ENCODE measurements at regions not wholly inside any gene's neighbourhood (a gene's known extent, or its start where the extent isn't known, plus 50 kb on each side); places are given as distances from the start of the nearest gene placed in this dataset.
A peak's percentile ranks its signal among the peaks of the same experiment; 100 is the strongest.

DNA sequence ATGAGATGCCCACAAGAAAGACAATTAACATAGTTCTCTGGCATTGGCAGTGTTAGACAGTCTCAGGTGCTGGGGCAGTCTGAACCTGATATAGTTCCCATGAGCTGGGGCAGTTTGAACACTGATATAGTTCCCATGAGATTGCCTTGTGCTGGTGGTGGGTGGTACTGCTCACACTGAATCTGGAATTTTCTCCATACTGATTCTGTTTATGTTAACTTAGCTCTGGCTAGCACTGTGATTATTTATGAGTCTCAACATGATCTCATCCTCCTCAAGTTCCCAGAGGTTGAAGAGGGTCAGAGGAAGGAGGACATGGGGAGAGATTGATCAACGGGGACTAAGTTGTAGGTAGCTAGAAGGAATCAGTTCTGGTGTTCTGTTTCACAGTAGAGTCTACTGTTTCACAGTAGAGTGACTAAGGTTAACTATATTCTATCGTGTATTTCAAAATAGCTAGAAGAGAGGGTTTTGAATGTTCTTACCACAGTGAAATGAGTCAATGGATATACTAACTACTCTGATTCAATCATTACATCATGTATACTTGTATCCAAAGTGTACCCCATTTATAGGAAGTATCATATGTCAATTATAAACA, 379.9 kb downstream of the ADAM29 start:
- CTCF ChIA-PET = no interaction called here
- H3K27ac Mint-ChIP-seq = peak overlapping the region; percentile 55; the same call in 1 of the 2 replicates
- H3K4me3 Mint-ChIP-seq = no peak overlapping the region
- no peaks in the 10 kb centered on the region for H3K27me3 Mint-ChIP-seq (ENCODE audit: low read depth)
- no peaks in the 10 kb centered on the region for H3K9me3 Mint-ChIP-seq
- H3K36me3 Mint-ChIP-seq = no peaks in the 10 kb centered on the region
- no peaks in the 10 kb centered on the region for H3K4me1 Mint-ChIP-seq
- TF ChIP-seq GABPB1 (CRISPR knock-in tag; IDR thresholded peaks at IDR 0.05) = no peak
- TF ChIP-seq, protein P1, sequence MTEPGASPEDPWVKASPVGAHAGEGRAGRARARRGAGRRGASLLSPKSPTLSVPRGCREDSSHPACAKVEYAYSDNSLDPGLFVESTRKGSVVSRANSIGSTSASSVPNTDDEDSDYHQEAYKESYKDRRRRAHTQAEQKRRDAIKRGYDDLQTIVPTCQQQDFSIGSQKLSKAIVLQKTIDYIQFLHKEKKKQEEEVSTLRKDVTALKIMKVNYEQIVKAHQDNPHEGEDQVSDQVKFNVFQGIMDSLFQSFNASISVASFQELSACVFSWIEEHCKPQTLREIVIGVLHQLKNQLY (CRISPR knock-in tag; IDR thresholded peaks at IDR 0.05) = no peak
- TF ChIP-seq MYBL2 (CRISPR knock-in tag; IDR thresholded peaks at IDR 0.05) = no peak
- no peak for TF ChIP-seq OVOL2 (CRISPR knock-in tag; IDR thresholded peaks at IDR 0.05; ENCODE audit: borderline replicate concordance)
- no peak for TF ChIP-seq NFATC4 (CRISPR knock-in tag; IDR thresholded peaks at IDR 0.05)
- TF ChIP-seq, protein P2, sequence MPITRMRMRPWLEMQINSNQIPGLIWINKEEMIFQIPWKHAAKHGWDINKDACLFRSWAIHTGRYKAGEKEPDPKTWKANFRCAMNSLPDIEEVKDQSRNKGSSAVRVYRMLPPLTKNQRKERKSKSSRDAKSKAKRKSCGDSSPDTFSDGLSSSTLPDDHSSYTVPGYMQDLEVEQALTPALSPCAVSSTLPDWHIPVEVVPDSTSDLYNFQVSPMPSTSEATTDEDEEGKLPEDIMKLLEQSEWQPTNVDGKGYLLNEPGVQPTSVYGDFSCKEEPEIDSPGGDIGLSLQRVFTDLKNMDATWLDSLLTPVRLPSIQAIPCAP (CRISPR knock-in tag; IDR thresholded peaks at IDR 0.05) = no peak
- no peak for TF ChIP-seq ZNF219 (CRISPR knock-in tag; IDR thresholded peaks at IDR 0.05; ENCODE audit: borderline replicate concordance)
- TF ChIP-seq, protein P3, sequence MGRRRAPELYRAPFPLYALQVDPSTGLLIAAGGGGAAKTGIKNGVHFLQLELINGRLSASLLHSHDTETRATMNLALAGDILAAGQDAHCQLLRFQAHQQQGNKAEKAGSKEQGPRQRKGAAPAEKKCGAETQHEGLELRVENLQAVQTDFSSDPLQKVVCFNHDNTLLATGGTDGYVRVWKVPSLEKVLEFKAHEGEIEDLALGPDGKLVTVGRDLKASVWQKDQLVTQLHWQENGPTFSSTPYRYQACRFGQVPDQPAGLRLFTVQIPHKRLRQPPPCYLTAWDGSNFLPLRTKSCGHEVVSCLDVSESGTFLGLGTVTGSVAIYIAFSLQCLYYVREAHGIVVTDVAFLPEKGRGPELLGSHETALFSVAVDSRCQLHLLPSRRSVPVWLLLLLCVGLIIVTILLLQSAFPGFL (CRISPR knock-in tag; IDR thresholded peaks at IDR 0.05; ENCODE audit: borderline replicate concordance) = no peak
- TF ChIP-seq, protein P4, sequence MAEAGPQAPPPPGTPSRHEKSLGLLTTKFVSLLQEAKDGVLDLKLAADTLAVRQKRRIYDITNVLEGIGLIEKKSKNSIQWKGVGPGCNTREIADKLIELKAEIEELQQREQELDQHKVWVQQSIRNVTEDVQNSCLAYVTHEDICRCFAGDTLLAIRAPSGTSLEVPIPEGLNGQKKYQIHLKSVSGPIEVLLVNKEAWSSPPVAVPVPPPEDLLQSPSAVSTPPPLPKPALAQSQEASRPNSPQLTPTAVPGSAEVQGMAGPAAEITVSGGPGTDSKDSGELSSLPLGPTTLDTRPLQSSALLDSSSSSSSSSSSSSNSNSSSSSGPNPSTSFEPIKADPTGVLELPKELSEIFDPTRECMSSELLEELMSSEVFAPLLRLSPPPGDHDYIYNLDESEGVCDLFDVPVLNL (CRISPR knock-in tag; IDR thresholded peaks at IDR 0.05; ENCODE audit: borderline replicate concordance, low read depth) = no peak
- TF ChIP-seq ZNF121 (CRISPR knock-in tag; IDR thresholded peaks at IDR 0.05) = no peak
- no peak for TF ChIP-seq FOXP1 (CRISPR knock-in tag; IDR thresholded peaks at IDR 0.05; ENCODE audit: borderline replicate concordance)
- TF ChIP-seq, protein P5, sequence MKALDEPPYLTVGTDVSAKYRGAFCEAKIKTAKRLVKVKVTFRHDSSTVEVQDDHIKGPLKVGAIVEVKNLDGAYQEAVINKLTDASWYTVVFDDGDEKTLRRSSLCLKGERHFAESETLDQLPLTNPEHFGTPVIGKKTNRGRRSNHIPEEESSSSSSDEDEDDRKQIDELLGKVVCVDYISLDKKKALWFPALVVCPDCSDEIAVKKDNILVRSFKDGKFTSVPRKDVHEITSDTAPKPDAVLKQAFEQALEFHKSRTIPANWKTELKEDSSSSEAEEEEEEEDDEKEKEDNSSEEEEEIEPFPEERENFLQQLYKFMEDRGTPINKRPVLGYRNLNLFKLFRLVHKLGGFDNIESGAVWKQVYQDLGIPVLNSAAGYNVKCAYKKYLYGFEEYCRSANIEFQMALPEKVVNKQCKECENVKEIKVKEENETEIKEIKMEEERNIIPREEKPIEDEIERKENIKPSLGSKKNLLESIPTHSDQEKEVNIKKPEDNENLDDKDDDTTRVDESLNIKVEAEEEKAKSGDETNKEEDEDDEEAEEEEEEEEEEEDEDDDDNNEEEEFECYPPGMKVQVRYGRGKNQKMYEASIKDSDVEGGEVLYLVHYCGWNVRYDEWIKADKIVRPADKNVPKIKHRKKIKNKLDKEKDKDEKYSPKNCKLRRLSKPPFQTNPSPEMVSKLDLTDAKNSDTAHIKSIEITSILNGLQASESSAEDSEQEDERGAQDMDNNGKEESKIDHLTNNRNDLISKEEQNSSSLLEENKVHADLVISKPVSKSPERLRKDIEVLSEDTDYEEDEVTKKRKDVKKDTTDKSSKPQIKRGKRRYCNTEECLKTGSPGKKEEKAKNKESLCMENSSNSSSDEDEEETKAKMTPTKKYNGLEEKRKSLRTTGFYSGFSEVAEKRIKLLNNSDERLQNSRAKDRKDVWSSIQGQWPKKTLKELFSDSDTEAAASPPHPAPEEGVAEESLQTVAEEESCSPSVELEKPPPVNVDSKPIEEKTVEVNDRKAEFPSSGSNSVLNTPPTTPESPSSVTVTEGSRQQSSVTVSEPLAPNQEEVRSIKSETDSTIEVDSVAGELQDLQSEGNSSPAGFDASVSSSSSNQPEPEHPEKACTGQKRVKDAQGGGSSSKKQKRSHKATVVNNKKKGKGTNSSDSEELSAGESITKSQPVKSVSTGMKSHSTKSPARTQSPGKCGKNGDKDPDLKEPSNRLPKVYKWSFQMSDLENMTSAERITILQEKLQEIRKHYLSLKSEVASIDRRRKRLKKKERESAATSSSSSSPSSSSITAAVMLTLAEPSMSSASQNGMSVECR (CRISPR knock-in tag; IDR thresholded peaks at IDR 0.05; ENCODE audit: borderline replicate concordance) = no peak
- TF ChIP-seq, protein P6, sequence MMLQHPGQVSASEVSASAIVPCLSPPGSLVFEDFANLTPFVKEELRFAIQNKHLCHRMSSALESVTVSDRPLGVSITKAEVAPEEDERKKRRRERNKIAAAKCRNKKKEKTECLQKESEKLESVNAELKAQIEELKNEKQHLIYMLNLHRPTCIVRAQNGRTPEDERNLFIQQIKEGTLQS (CRISPR knock-in tag; conservative IDR thresholded peaks at IDR 0.05) = no peak
- TF ChIP-seq NR1H2 (CRISPR knock-in tag; IDR thresholded peaks at IDR 0.05) = no peak
- ATAC-seq (no peak; the same call in 1 of the 2 replicates), DNase-seq (ENCODE audit: low spot score) (no peak)
- POLR2A ChIA-PET = no interaction called here

DNA sequence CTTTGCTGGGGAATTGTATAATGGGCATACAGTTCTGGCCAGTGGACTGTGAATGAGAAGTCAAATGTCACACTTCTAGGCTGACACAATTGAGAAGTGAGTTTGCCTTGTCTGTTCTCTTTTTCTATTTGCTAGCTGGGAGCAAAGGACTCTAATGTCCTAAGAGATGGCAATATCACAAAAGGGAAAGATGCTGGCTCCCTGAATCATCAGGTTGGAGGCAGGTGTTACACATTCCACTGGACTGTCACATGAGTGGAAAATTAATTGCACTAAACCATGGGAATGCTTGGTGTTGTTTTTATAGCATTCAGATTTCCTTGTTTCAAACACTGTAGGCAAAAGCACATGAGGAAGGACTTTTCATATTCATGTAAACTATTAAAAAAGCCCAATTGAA, 388.3 kb downstream of the ADAM29 start:
- POLR2A ChIA-PET = no interaction called here
- CTCF ChIA-PET = no interaction called here
- no peaks in the 10 kb centered on the region for H3K36me3 Mint-ChIP-seq
- TF ChIP-seq, protein P7, sequence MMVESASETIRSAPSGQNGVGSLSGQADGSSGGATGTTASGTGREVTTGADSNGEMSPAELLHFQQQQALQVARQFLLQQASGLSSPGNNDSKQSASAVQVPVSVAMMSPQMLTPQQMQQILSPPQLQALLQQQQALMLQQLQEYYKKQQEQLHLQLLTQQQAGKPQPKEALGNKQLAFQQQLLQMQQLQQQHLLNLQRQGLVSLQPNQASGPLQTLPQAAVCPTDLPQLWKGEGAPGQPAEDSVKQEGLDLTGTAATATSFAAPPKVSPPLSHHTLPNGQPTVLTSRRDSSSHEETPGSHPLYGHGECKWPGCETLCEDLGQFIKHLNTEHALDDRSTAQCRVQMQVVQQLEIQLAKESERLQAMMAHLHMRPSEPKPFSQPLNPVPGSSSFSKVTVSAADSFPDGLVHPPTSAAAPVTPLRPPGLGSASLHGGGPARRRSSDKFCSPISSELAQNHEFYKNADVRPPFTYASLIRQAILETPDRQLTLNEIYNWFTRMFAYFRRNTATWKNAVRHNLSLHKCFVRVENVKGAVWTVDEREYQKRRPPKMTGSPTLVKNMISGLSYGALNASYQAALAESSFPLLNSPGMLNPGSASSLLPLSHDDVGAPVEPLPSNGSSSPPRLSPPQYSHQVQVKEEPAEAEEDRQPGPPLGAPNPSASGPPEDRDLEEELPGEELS (CRISPR knock-in tag; IDR thresholded peaks at IDR 0.05) = no peak
- TF ChIP-seq, protein P8, sequence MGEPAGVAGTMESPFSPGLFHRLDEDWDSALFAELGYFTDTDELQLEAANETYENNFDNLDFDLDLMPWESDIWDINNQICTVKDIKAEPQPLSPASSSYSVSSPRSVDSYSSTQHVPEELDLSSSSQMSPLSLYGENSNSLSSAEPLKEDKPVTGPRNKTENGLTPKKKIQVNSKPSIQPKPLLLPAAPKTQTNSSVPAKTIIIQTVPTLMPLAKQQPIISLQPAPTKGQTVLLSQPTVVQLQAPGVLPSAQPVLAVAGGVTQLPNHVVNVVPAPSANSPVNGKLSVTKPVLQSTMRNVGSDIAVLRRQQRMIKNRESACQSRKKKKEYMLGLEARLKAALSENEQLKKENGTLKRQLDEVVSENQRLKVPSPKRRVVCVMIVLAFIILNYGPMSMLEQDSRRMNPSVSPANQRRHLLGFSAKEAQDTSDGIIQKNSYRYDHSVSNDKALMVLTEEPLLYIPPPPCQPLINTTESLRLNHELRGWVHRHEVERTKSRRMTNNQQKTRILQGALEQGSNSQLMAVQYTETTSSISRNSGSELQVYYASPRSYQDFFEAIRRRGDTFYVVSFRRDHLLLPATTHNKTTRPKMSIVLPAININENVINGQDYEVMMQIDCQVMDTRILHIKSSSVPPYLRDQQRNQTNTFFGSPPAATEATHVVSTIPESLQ (CRISPR knock-in tag; IDR thresholded peaks at IDR 0.05) = no peak
- TF ChIP-seq, protein P9, sequence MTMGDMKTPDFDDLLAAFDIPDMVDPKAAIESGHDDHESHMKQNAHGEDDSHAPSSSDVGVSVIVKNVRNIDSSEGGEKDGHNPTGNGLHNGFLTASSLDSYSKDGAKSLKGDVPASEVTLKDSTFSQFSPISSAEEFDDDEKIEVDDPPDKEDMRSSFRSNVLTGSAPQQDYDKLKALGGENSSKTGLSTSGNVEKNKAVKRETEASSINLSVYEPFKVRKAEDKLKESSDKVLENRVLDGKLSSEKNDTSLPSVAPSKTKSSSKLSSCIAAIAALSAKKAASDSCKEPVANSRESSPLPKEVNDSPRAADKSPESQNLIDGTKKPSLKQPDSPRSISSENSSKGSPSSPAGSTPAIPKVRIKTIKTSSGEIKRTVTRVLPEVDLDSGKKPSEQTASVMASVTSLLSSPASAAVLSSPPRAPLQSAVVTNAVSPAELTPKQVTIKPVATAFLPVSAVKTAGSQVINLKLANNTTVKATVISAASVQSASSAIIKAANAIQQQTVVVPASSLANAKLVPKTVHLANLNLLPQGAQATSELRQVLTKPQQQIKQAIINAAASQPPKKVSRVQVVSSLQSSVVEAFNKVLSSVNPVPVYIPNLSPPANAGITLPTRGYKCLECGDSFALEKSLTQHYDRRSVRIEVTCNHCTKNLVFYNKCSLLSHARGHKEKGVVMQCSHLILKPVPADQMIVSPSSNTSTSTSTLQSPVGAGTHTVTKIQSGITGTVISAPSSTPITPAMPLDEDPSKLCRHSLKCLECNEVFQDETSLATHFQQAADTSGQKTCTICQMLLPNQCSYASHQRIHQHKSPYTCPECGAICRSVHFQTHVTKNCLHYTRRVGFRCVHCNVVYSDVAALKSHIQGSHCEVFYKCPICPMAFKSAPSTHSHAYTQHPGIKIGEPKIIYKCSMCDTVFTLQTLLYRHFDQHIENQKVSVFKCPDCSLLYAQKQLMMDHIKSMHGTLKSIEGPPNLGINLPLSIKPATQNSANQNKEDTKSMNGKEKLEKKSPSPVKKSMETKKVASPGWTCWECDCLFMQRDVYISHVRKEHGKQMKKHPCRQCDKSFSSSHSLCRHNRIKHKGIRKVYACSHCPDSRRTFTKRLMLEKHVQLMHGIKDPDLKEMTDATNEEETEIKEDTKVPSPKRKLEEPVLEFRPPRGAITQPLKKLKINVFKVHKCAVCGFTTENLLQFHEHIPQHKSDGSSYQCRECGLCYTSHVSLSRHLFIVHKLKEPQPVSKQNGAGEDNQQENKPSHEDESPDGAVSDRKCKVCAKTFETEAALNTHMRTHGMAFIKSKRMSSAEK (CRISPR knock-in tag; IDR thresholded peaks at IDR 0.05; ENCODE audit: borderline replicate concordance) = no peak

More for the DNA sequence above, 388.3 kb downstream of the ADAM29 start:
- H3K4me3 Mint-ChIP-seq = no peak overlapping the region
- H3K27ac Mint-ChIP-seq = no peak overlapping the region
- H3K27me3 Mint-ChIP-seq (ENCODE audit: low read depth) = no peaks in the 10 kb centered on the region
- DNase-seq (ENCODE audit: low spot score) (no peak), ATAC-seq (no peak)
- H3K4me1 Mint-ChIP-seq = no peaks in the 10 kb centered on the region
- H3K9me3 Mint-ChIP-seq = no peaks in the 10 kb centered on the region

All from WTC11 (cell line).